ENCODE measurements at regions not wholly inside any gene's neighbourhood (a gene's known extent, or its start where the extent isn't known, plus 50 kb on each side); places are given as distances from the start of the nearest gene placed in this dataset.

- no peak for DNase-seq (ENCODE audit: low read depth in 2 of 2)
Observed at GRCh38 chr3:40701016-40701588, 176.3 kb downstream of the ZNF621 start.

- no peak for DNase-seq (ENCODE audit: low read depth in 2 of 2)
Observed at GRCh38 chr3:40704224-40704623, 179.5 kb downstream of the ZNF621 start.

- no peak for DNase-seq (ENCODE audit: low read depth in 2 of 2)
Observed at GRCh38 chr3:40705663-40706062, 180.9 kb downstream of the ZNF621 start.

GRCh38 chr3:40713306-40713705 lies 188.5 kb downstream of the ZNF621 start:
- no peak for DNase-seq (ENCODE audit: low read depth in 2 of 2)

GRCh38 chr3:40713795-40714194 lies 189.0 kb downstream of the ZNF621 start:
- no peak for DNase-seq (ENCODE audit: low read depth in 2 of 2)

GRCh38 chr3:40714771-40715345 lies 190.1 kb downstream of the ZNF621 start:
- no peak for DNase-seq (ENCODE audit: low read depth in 2 of 2)

GRCh38 chr3:40715551-40715950 lies 190.8 kb downstream of the ZNF621 start:
- no peak for DNase-seq (ENCODE audit: low read depth in 2 of 2)

- DNase-seq (ENCODE audit: low read depth in 2 of 2) = no peak
Observed at GRCh38 chr3:40717471-40717870, 192.7 kb downstream of the ZNF621 start.

GRCh38 chr3:40718209-40718608 lies 193.4 kb downstream of the ZNF621 start:
- no peak for DNase-seq (ENCODE audit: low read depth in 2 of 2)

GRCh38 chr3:40718681-40719080 lies 193.9 kb downstream of the ZNF621 start:
- DNase-seq (ENCODE audit: low read depth in 2 of 2) = no peak

- no peak for DNase-seq (ENCODE audit: low read depth in 2 of 2)
Observed at GRCh38 chr3:40719660-40720287, 195.0 kb downstream of the ZNF621 start.

- DNase-seq (ENCODE audit: low read depth in 2 of 2) = no peak
Observed at GRCh38 chr3:40720341-40720740, 195.6 kb downstream of the ZNF621 start.

GRCh38 chr3:40720863-40721262 lies 196.1 kb downstream of the ZNF621 start:
- DNase-seq (ENCODE audit: low read depth in 2 of 2) = no peak

GRCh38 chr3:40723083-40723660 lies 198.4 kb downstream of the ZNF621 start:
- DNase-seq (ENCODE audit: low read depth in 2 of 2) = no peak

GRCh38 chr3:40725031-40725430 lies 200.3 kb downstream of the ZNF621 start:
- DNase-seq (ENCODE audit: low read depth in 2 of 2) = no peak

- no peak for DNase-seq (ENCODE audit: low read depth in 2 of 2)
Observed at GRCh38 chr3:40731445-40731844, 206.7 kb downstream of the ZNF621 start.

GRCh38 chr3:40736943-40737342 lies 212.2 kb downstream of the ZNF621 start:
- DNase-seq (ENCODE audit: low read depth in 2 of 2) = no peak

GRCh38 chr3:40737343-40737742 lies 212.6 kb downstream of the ZNF621 start:
- DNase-seq (ENCODE audit: low read depth in 2 of 2) = no peak

- DNase-seq (ENCODE audit: low read depth in 2 of 2) = no peak
Observed at GRCh38 chr3:40739971-40740370, 215.2 kb downstream of the ZNF621 start.

GRCh38 chr3:40741729-40742128 lies 217.0 kb downstream of the ZNF621 start:
- DNase-seq (ENCODE audit: low read depth in 2 of 2) = no peak

GRCh38 chr3:40745381-40746106 lies 220.8 kb downstream of the ZNF621 start:
- no peak for DNase-seq (ENCODE audit: low read depth in 2 of 2)

- no peak for DNase-seq (ENCODE audit: low read depth in 2 of 2)
Observed at GRCh38 chr3:40751666-40752065, 226.9 kb downstream of the ZNF621 start.

GRCh38 chr3:40752492-40752891 lies 227.7 kb downstream of the ZNF621 start:
- no peak for DNase-seq (ENCODE audit: low read depth in 2 of 2)
